HEK293T (cell line): ENCODE measurements at regions not wholly inside any gene's neighbourhood (a gene's known extent, or its start where the extent isn't known, plus 50 kb on each side); places are given as distances from the start of the nearest gene placed in this dataset.

ENCODE experiments used
- ARNT ChIP-seq: fragments of 450-650 bp; IDR thresholded peaks from 2 replicates; pipeline ENCODE4 v1.6.1; 2017; ENCODE audit warnings: mild to moderate bottlenecking
- BHLHE40 ChIP-seq: fragments of 450-650 bp; IDR thresholded peaks from 2 replicates; pipeline ENCODE4 v1.6.1; 2016; ENCODE audit warnings: mild to moderate bottlenecking, moderate library complexity, borderline replicate concordance
- CTBP1 ChIP-seq: fragments of 450-650 bp; IDR thresholded peaks from 2 replicates; pipeline ENCODE4 v1.6.1; 2016; ENCODE audit warnings: borderline replicate concordance
- ELF4 ChIP-seq: fragments of 450-650 bp; IDR thresholded peaks from 2 replicates; pipeline ENCODE4 v1.6.1; 2017; ENCODE audit warnings: antibody characterized with exemption
- FOXA1 ChIP-seq: fragments of 450-650 bp; IDR thresholded peaks from 2 replicates; pipeline ENCODE4 v1.6.1; 2016; ENCODE audit warnings: mild to moderate bottlenecking
- FOXM1 ChIP-seq: fragments of 450-650 bp; IDR thresholded peaks from 2 replicates; pipeline ENCODE4 v1.6.1; 2017; ENCODE audit warnings: mild to moderate bottlenecking, borderline replicate concordance
- HDGF ChIP-seq: fragments of 450-650 bp; IDR thresholded peaks from 2 replicates; pipeline ENCODE4 v1.6.1; 2017; ENCODE audit warnings: antibody characterized with exemption, borderline replicate concordance
- NFRKB ChIP-seq: fragments of 450-650 bp; IDR thresholded peaks from 2 replicates; pipeline ENCODE4 v1.6.1; 2016; ENCODE audit warnings: mild to moderate bottlenecking, moderate library complexity
- PKNOX1 ChIP-seq: fragments of 450-650 bp; IDR thresholded peaks from 2 replicates; pipeline ENCODE4 v1.6.1; 2016
- SP1 ChIP-seq: fragments of 450-650 bp; IDR thresholded peaks from 2 replicates; pipeline ENCODE4 v1.6.1; 2017
- SUZ12 ChIP-seq: fragments of 450-650 bp; IDR thresholded peaks from 2 replicates; pipeline ENCODE4 v1.6.1; 2016; ENCODE audit warnings: mild to moderate bottlenecking
- TARDBP ChIP-seq: fragments of 450-650 bp; IDR thresholded peaks from 2 replicates; pipeline ENCODE4 v1.6.1; 2016

GRCh38 chr9:96044401-96044800 lies 168.9 kb downstream of the ERCC6L2 start:
- no peak for TF ChIP-seq FOXM1
- TF ChIP-seq PKNOX1, result no peak
- no peak for TF ChIP-seq BHLHE40
- TF ChIP-seq SP1, result no peak
- no peak for TF ChIP-seq FOXA1
- no peak for TF ChIP-seq ARNT
- no peak for TF ChIP-seq SUZ12
- TF ChIP-seq TARDBP, result no peak
- no peak for TF ChIP-seq HDGF
- TF ChIP-seq ELF4, result no peak
- no peak for TF ChIP-seq CTBP1
- TF ChIP-seq NFRKB, result no peak
